ENCODE measurements at regions not wholly inside any gene's neighbourhood (a gene's known extent, or its start where the extent isn't known, plus 50 kb on each side); places are given as distances from the start of the nearest gene placed in this dataset.

DNA sequence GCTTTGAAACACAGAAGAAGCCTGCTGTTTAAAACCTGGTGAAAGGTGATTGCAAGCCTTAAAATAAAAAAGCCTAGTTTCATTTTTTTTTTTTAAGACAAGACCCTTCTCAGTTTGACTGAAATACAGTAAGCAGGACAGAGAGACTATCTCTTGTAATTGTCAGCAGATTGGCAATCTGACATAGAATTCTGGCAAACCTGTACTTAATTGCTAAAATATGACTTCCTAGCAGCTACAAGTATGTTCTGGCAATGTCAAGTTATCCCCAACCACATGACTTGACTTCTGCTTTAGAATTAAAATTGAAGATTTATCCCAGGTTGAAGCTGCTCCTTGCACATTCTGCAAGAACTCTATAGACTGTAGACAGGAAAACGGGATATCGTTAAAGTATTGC is 232.8 kb upstream of the NR2F2 start:
- no peak overlapping the region for H3K27ac ChIP-seq (replicated peaks)
- TF ChIP-seq SPI1 (IDR thresholded peaks at IDR 0.05; ENCODE audit: borderline replicate concordance, low read depth) (no peak), GABPA (IDR thresholded peaks at IDR 0.05; ENCODE audit: low read depth) (no peak), POLR2AphosphoS5 (IDR thresholded peaks at IDR 0.05; ENCODE audit: low read depth) (no peak), CTCF (IDR thresholded peaks at IDR 0.05; ENCODE audit: insufficient read depth, low read length) (no peak)
- TF ChIP-seq, protein P1, sequence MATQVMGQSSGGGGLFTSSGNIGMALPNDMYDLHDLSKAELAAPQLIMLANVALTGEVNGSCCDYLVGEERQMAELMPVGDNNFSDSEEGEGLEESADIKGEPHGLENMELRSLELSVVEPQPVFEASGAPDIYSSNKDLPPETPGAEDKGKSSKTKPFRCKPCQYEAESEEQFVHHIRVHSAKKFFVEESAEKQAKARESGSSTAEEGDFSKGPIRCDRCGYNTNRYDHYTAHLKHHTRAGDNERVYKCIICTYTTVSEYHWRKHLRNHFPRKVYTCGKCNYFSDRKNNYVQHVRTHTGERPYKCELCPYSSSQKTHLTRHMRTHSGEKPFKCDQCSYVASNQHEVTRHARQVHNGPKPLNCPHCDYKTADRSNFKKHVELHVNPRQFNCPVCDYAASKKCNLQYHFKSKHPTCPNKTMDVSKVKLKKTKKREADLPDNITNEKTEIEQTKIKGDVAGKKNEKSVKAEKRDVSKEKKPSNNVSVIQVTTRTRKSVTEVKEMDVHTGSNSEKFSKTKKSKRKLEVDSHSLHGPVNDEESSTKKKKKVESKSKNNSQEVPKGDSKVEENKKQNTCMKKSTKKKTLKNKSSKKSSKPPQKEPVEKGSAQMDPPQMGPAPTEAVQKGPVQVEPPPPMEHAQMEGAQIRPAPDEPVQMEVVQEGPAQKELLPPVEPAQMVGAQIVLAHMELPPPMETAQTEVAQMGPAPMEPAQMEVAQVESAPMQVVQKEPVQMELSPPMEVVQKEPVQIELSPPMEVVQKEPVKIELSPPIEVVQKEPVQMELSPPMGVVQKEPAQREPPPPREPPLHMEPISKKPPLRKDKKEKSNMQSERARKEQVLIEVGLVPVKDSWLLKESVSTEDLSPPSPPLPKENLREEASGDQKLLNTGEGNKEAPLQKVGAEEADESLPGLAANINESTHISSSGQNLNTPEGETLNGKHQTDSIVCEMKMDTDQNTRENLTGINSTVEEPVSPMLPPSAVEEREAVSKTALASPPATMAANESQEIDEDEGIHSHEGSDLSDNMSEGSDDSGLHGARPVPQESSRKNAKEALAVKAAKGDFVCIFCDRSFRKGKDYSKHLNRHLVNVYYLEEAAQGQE (IDR thresholded peaks at IDR 0.05; ENCODE audit: insufficient replicate concordance, low read depth) = no peak

DNA sequence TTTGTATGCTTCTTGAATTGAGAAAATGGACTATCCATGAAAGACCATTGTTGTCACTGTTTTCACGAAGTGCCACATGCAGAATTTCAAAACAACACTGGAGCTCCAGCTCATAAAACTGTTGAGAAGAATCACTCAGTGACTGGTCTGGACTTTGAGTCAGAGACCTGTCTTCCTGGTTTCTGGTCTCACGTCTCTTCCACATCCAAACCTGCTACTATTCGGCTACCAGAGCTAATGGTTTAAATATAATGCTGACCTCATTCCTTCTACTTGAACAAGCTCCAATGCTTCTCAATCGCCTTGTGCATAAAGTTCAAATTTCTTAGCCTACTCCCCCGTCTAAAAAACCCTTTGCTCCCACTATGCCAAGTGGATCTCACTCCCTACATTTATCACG is 227.9 kb upstream of the NR2F2 start:
- no peak for DNase-seq (ENCODE audit: low read depth in 1 of 2, low spot score in 1 of 2)
- TF ChIP-seq POLR2AphosphoS5 (IDR thresholded peaks at IDR 0.05; ENCODE audit: low read depth) (no peak), CTCF (IDR thresholded peaks at IDR 0.05; ENCODE audit: insufficient read depth, low read length) (no peak), GABPA (IDR thresholded peaks at IDR 0.05; ENCODE audit: low read depth) (no peak), SPI1 (IDR thresholded peaks at IDR 0.05; ENCODE audit: borderline replicate concordance, low read depth) (no peak)
- TF ChIP-seq, protein P1 (IDR thresholded peaks at IDR 0.05; ENCODE audit: insufficient replicate concordance, low read depth) = no peak
- no peaks in the 10 kb centered on the region for H3K27me3 ChIP-seq (ENCODE audit: insufficient read depth, poor library complexity, severe bottlenecking)
- H3K27ac ChIP-seq (replicated peaks) = no peak overlapping the region
- H3K4me3 ChIP-seq (replicated peaks; ENCODE audit: insufficient read depth, low read length) = no peak overlapping the region

More for the DNA sequence above, 232.8 kb upstream of the NR2F2 start:
- Histone ChIP-seq H3K27me3 (ENCODE audit: insufficient read depth, poor library complexity, severe bottlenecking) (no peaks in the 10 kb centered on the region), H3K4me3 (replicated peaks; ENCODE audit: insufficient read depth, low read length) (no peak overlapping the region)
- DNase-seq (ENCODE audit: low read depth in 1 of 2, low spot score in 1 of 2) = no peak

DNA sequence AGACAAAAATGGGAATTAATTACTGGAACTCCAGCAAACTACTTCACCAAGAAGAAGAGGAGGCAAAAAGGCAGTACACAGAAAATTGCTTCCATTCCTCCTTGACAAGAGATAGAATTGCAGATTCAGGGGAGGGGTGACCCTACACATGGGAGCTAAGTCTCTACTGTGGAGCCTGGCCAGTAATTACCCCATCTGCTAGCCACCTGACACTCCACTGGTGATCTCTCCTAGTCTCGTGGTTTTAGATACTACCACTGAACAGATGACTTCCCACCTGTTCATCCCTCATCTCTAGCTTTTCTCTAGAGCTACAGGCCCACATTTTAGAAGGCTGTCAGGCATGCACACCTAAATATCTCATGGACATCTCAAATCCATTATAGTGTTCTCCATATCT is 224.3 kb upstream of the NR2F2 start:
- Histone ChIP-seq H3K4me3 (replicated peaks; ENCODE audit: insufficient read depth, low read length) (no peak overlapping the region), H3K27me3 (ENCODE audit: insufficient read depth, poor library complexity, severe bottlenecking) (no peaks in the 10 kb centered on the region), H3K27ac (replicated peaks) (no peak overlapping the region)
- TF ChIP-seq CTCF (IDR thresholded peaks at IDR 0.05; ENCODE audit: insufficient read depth, low read length) (no peak), GABPA (IDR thresholded peaks at IDR 0.05; ENCODE audit: low read depth) (no peak), POLR2AphosphoS5 (IDR thresholded peaks at IDR 0.05; ENCODE audit: low read depth) (no peak), SPI1 (IDR thresholded peaks at IDR 0.05; ENCODE audit: borderline replicate concordance, low read depth) (no peak)
- TF ChIP-seq, protein P1 (IDR thresholded peaks at IDR 0.05; ENCODE audit: insufficient replicate concordance, low read depth) = no peak
- no peak for DNase-seq (ENCODE audit: low read depth in 1 of 2, low spot score in 1 of 2)
